Spinal cord (tissue), 9 donors: ENCODE measurements at regions not wholly inside any gene's neighbourhood (a gene's known extent, or its start where the extent isn't known, plus 50 kb on each side); places are given as distances from the start of the nearest gene placed in this dataset.

Experiments
- DNase-seq, 6 donors: peaks; one replicate each; pipeline versions ENCODE4 v3.0.0 to v3.0.0-alpha.2; 2013 to 2015; ENCODE audit warnings: low spot score in 6 of 6, low read depth in 4 of 6
- H3K27ac ChIP-seq: one replicate; pipeline ENCODE4 v1.5.1; 2013; ENCODE audit warnings: low read depth, low read length, control low read depth
- H3K27me3 ChIP-seq: one replicate; pipeline ENCODE4 v1.6.1; 2013; ENCODE audit warnings: low read length; ENCODE audit not compliant: control insufficient read depth, insufficient read depth
- H3K36me3 ChIP-seq: one replicate; pipeline ENCODE4 v1.6.1; 2013; ENCODE audit warnings: low read length; ENCODE audit not compliant: control insufficient read depth, insufficient read depth
- H3K4me1 ChIP-seq: one replicate; pipeline ENCODE4 v1.6.1; 2013; ENCODE audit warnings: low read length; ENCODE audit not compliant: control insufficient read depth, insufficient read depth
- H3K4me3 ChIP-seq: one replicate; pipeline ENCODE4 v1.5.1; 2013; ENCODE audit warnings: low read depth, low read length, control low read depth
- H3K9me3 ChIP-seq: one replicate; pipeline ENCODE4 v1.6.1; 2013; ENCODE audit warnings: low read length; ENCODE audit not compliant: control insufficient read depth, insufficient read depth
- WGBS: methylation state at CpG from one replicate; pipeline ENCODE4 v1.1.5; 2013; ENCODE audit warnings: missing lambda C conversion rate; ENCODE audit not compliant: insufficient coverage; 5-methylcytosine and 5-hydroxymethylcytosine counted together
- donor health status: healthy.

- Histone ChIP-seq H3K27me3 (no peaks in the 10 kb centered on the region), H3K4me1 (peaks cover 14% of the 10 kb centered on the region), H3K4me3 (no peak overlapping the region), H3K27ac (no peak overlapping the region), H3K9me3 (peaks cover 3% of the 10 kb centered on the region), H3K36me3 (no peaks in the 10 kb centered on the region)
- 65% methylated on average over 13 of the region's 14 CpGs for WGBS
- DNase-seq: no peak
These were observed 452.4 kb downstream of the PTPRU start for GRCh38 chr1:29688471-29689365.

- peaks cover 22% of the 10 kb centered on the region for H3K4me1 ChIP-seq
- no peak overlapping the region for H3K4me3 ChIP-seq
- 64% methylated on average over 1 of the region's 4 CpGs for WGBS
- H3K36me3 ChIP-seq: no peaks in the 10 kb centered on the region
- no peaks in the 10 kb centered on the region for H3K27me3 ChIP-seq
- DNase-seq: no peak
- no peak overlapping the region for H3K27ac ChIP-seq
- no peaks in the 10 kb centered on the region for H3K9me3 ChIP-seq
These were observed 451.4 kb downstream of the PTPRU start for GRCh38 chr1:29687601-29688244.

GRCh38 chr1:29687166-29687565 is 450.8 kb downstream of the PTPRU start:
- H3K27ac ChIP-seq: no peak overlapping the region
- H3K4me1 ChIP-seq: peaks cover 27% of the 10 kb centered on the region
- H3K4me3 ChIP-seq: no peak overlapping the region
- DNase-seq: no peak
- WGBS: no CpG with 5 or more reads among the region's 3 CpGs
- H3K36me3 ChIP-seq: no peaks in the 10 kb centered on the region
- H3K9me3 ChIP-seq: no peaks in the 10 kb centered on the region
- no peaks in the 10 kb centered on the region for H3K27me3 ChIP-seq

GRCh38 chr1:29686012-29686930 is 449.9 kb downstream of the PTPRU start:
- DNase-seq: no peak
- Histone ChIP-seq H3K36me3 (no peaks in the 10 kb centered on the region), H3K4me1 (peaks cover 29% of the 10 kb centered on the region), H3K27me3 (no peaks in the 10 kb centered on the region), H3K4me3 (no peak overlapping the region), H3K27ac (no peak overlapping the region), H3K9me3 (no peaks in the 10 kb centered on the region)
- 85% methylated on average over 16 of the region's 22 CpGs for WGBS

GRCh38 chr1:29685387-29685786 is 449.1 kb downstream of the PTPRU start:
- Histone ChIP-seq H3K4me1 (peaks cover 29% of the 10 kb centered on the region), H3K27ac (no peak overlapping the region), H3K4me3 (no peak overlapping the region), H3K9me3 (no peaks in the 10 kb centered on the region), H3K27me3 (no peaks in the 10 kb centered on the region), H3K36me3 (no peaks in the 10 kb centered on the region)
- 87% methylated on average over 3 of the region's 3 CpGs for WGBS
- no peak for DNase-seq

GRCh38 chr1:29684141-29684540 is 447.8 kb downstream of the PTPRU start:
- Histone ChIP-seq H3K27ac (no peak overlapping the region), H3K4me1 (peaks cover 19% of the 10 kb centered on the region), H3K9me3 (no peaks in the 10 kb centered on the region), H3K4me3 (no peak overlapping the region), H3K36me3 (no peaks in the 10 kb centered on the region), H3K27me3 (no peaks in the 10 kb centered on the region)
- no peak for DNase-seq
- 86% methylated on average over 7 of the region's 8 CpGs for WGBS

- Histone ChIP-seq H3K36me3 (no peaks in the 10 kb centered on the region), H3K9me3 (no peaks in the 10 kb centered on the region), H3K27ac (no peak overlapping the region), H3K4me3 (no peak overlapping the region), H3K27me3 (no peaks in the 10 kb centered on the region), H3K4me1 (peaks cover 15% of the 10 kb centered on the region)
- WGBS: 87% methylated on average over 4 of the region's 5 CpGs
- no peak for DNase-seq
These were observed 447.1 kb downstream of the PTPRU start for GRCh38 chr1:29683472-29683871.

GRCh38 chr1:29682919-29683295 is 446.6 kb downstream of the PTPRU start:
- WGBS: 30% methylated on average over 2 of the region's 3 CpGs
- Histone ChIP-seq H3K9me3 (no peaks in the 10 kb centered on the region), H3K27ac (no peak overlapping the region), H3K36me3 (no peaks in the 10 kb centered on the region), H3K4me3 (no peak overlapping the region), H3K4me1 (peaks cover 15% of the 10 kb centered on the region), H3K27me3 (no peaks in the 10 kb centered on the region)
- DNase-seq: peak in 3 of 6 donors; percentile 26 to 89 (median 84)

- Histone ChIP-seq H3K9me3 (no peaks in the 10 kb centered on the region), H3K27ac (no peak overlapping the region), H3K4me3 (no peak overlapping the region), H3K36me3 (no peaks in the 10 kb centered on the region), H3K27me3 (no peaks in the 10 kb centered on the region), H3K4me1 (peaks cover 15% of the 10 kb centered on the region)
- 57% methylated on average over 9 of the region's 10 CpGs for WGBS
- DNase-seq: no peak
These were observed 446.0 kb downstream of the PTPRU start for GRCh38 chr1:29682171-29682918.
